HCT116 (cell line): ENCODE measurements at regions not wholly inside any gene's neighbourhood (a gene's known extent, or its start where the extent isn't known, plus 50 kb on each side); places are given as distances from the start of the nearest gene placed in this dataset.

Experiments
- CTCF ChIP-seq, 3 experiments: fragments of 200-600 bp in 1 of 3; sonication (generic) in 1 of 3; IDR thresholded peaks in 2 of 3; conservative IDR thresholded peaks in 1 of 3; 2 replicates each; pipeline ENCODE4 v1.5.1; 2012 to 2017; ENCODE audit warnings: low read depth in 2 of 3, low read length in 2 of 3, antibody characterized with exemption in 1 of 3, borderline replicate concordance in 1 of 3, control low read depth in 1 of 3, mild to moderate bottlenecking in 1 of 3, mixed read lengths in 1 of 3, mixed run types in 1 of 3, moderate library complexity in 1 of 3; ENCODE audit not compliant: insufficient read depth in 1 of 3
- EZH2phosphoT487 ChIP-seq: fragments of 200-600 bp; IDR thresholded peaks from 2 replicates; pipeline ENCODE4 v1.6.1; 2018; ENCODE audit warnings: antibody characterized with exemption, borderline replicate concordance
- POLR2A ChIP-seq: IDR thresholded peaks from 2 replicates; pipeline ENCODE4 v1.7.0; 2011; ENCODE audit warnings: borderline replicate concordance; ENCODE audit not compliant: insufficient read depth, insufficient read length; ENCODE audit errors: extremely low read depth
- RAD21 ChIP-seq: IDR thresholded peaks from 2 replicates; pipeline ENCODE4 v1.6.1; 2012; ENCODE audit warnings: low read depth, mild to moderate bottlenecking
- SIN3A ChIP-seq: IDR thresholded peaks from 2 replicates; pipeline ENCODE4 v1.6.1; 2012; ENCODE audit warnings: low read depth
- YY1 ChIP-seq: IDR thresholded peaks from 2 replicates; pipeline ENCODE4 v1.6.1; 2011; ENCODE audit warnings: low read length, low read depth, moderate library complexity, mild to moderate bottlenecking; ENCODE audit not compliant: insufficient replicate concordance; ENCODE audit errors: extremely low read depth
- ZFX ChIP-seq: fragments of 450-650 bp; IDR thresholded peaks from 2 replicates; pipeline ENCODE4 v1.6.1; 2017

- TF ChIP-seq SIN3A (no peak), RAD21 (no peak), POLR2A (no peak), ZFX (no peak), EZH2phosphoT487 (no peak), CTCF (IDR thresholded peaks at IDR 0.05 in 2 of 3, conservative IDR thresholded peaks at IDR 0.05 in 1 of 3; ENCODE audit: borderline replicate concordance in 1 of 3, insufficient read depth in 1 of 3, low read depth in 2 of 3, low read length in 2 of 3) (no peak), YY1 (no peak)
Measured at GRCh38 chr9:78408388-78408787, 111.5 kb downstream of the PSAT1 start.
